AG09309 (cell line): ENCODE measurements at regions not wholly inside any gene's neighbourhood (a gene's known extent, or its start where the extent isn't known, plus 50 kb on each side); places are given as distances from the start of the nearest gene placed in this dataset.

ENCODE experiments used
- DNase-seq: peaks from one replicate; pipeline ENCODE4 v3.0.0-alpha.2; 2010; ENCODE audit warnings: low read depth
- H3K4me3 ChIP-seq: 2 replicates; pipeline ENCODE4 v1.5.1; 2011; ENCODE audit warnings: mild to moderate bottlenecking, low read depth, low read length, moderate library complexity; ENCODE audit not compliant: control insufficient read depth
- TF ChIP-seq, protein P1 (sequence below): IDR thresholded peaks from 2 replicates; pipeline ENCODE4 v1.5.1; 2011; ENCODE audit warnings: mild to moderate bottlenecking, low read depth, low read length, inconsistent platforms; ENCODE audit not compliant: insufficient read depth, control insufficient read depth; ENCODE audit errors: missing control alignments

DNA sequence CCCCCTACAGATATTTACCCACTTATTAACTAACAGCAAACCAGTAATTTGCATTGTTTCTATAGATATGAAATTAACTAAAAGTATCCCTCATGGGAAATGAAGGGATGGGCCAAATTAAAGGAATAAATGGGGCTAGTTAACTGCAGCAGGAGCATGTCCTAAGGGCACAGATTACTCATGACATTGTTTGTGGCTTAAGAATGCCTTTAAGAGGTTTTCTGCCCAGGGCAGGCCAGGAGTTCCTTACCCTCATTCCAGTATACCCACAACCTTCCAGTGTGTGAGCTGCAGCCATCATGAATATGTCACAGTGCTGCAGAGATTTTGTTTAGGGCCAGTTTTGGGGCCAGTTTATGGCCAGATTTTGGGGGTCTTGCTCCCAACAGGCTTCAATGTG, 1101.9 kb downstream of the PRIM2 start:
- TF ChIP-seq, protein P1, sequence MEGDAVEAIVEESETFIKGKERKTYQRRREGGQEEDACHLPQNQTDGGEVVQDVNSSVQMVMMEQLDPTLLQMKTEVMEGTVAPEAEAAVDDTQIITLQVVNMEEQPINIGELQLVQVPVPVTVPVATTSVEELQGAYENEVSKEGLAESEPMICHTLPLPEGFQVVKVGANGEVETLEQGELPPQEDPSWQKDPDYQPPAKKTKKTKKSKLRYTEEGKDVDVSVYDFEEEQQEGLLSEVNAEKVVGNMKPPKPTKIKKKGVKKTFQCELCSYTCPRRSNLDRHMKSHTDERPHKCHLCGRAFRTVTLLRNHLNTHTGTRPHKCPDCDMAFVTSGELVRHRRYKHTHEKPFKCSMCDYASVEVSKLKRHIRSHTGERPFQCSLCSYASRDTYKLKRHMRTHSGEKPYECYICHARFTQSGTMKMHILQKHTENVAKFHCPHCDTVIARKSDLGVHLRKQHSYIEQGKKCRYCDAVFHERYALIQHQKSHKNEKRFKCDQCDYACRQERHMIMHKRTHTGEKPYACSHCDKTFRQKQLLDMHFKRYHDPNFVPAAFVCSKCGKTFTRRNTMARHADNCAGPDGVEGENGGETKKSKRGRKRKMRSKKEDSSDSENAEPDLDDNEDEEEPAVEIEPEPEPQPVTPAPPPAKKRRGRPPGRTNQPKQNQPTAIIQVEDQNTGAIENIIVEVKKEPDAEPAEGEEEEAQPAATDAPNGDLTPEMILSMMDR, result no peak
- no peak overlapping the region for H3K4me3 ChIP-seq
- DNase-seq, result no peak
